Right lobe of liver (tissue), 4 donors: ENCODE measurements at regions not wholly inside any gene's neighbourhood (a gene's known extent, or its start where the extent isn't known, plus 50 kb on each side); places are given as distances from the start of the nearest gene placed in this dataset.

Experiments used
- POLR2A ChIP-seq: fragments of 450-650 bp; IDR thresholded peaks from one replicate; pipeline ENCODE4 v1.6.1; 2017; ENCODE audit warnings: antibody characterized with exemption, mild to moderate bottlenecking
- TF ChIP-seq, protein P1 (sequence below), 4 donors: fragments of 200-600 bp in 3 of 4; fragments of 450-650 bp in 1 of 4; IDR thresholded peaks; one replicate each; pipeline versions ENCODE4 v1.5.1 to v1.8.0; 2016 to 2022; ENCODE audit warnings: antibody characterized with exemption in 4 of 4, mild to moderate bottlenecking in 2 of 4
- donor health status: DM: no; HTN: no; CAD: no.
- donor health status: DM: no; HTN: no; CAD: no.
- donor health status: DM: no; HTN: yes; CAD: no.

DNA sequence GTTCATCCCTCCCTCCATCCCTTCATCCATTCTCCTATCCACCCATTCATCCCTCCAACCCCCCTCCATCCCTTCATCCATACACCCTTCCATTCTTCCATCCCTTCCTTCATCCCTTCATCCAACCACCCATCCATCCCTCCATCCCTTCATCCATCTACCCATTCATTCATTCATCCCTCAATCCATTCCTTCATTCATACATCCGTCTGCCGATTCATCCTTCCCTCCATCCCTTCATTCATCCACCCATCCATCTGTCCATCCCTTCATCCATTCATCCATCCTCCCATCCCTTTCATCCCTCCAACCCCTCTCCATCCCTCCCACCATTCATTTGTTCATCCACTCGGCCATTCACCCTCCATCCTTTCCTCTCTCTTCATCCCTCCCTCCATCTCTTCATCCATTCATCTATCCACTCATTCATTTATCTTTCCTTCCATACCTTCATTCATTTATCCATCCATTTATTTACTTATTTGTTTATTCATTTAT, 95.7 kb downstream of the FOXL1 start:
- TF ChIP-seq, protein P1, sequence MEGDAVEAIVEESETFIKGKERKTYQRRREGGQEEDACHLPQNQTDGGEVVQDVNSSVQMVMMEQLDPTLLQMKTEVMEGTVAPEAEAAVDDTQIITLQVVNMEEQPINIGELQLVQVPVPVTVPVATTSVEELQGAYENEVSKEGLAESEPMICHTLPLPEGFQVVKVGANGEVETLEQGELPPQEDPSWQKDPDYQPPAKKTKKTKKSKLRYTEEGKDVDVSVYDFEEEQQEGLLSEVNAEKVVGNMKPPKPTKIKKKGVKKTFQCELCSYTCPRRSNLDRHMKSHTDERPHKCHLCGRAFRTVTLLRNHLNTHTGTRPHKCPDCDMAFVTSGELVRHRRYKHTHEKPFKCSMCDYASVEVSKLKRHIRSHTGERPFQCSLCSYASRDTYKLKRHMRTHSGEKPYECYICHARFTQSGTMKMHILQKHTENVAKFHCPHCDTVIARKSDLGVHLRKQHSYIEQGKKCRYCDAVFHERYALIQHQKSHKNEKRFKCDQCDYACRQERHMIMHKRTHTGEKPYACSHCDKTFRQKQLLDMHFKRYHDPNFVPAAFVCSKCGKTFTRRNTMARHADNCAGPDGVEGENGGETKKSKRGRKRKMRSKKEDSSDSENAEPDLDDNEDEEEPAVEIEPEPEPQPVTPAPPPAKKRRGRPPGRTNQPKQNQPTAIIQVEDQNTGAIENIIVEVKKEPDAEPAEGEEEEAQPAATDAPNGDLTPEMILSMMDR (IDR thresholded peaks at IDR 0.05): no peak
- TF ChIP-seq POLR2A: no peak
